HG03354 (cell line): ENCODE measurements at regions not wholly inside any gene's neighbourhood (a gene's known extent, or its start where the extent isn't known, plus 50 kb on each side); places are given as distances from the start of the nearest gene placed in this dataset.

ENCODE experiments used
- ATAC-seq: cut with Tn5 transposase; IDR thresholded peaks from one replicate; pipeline ENCODE4 v1.9.1; 2021; ENCODE audit warnings: mild to moderate bottlenecking; ENCODE audit not compliant: unreplicated experiment, poor library complexity, severe bottlenecking

DNA sequence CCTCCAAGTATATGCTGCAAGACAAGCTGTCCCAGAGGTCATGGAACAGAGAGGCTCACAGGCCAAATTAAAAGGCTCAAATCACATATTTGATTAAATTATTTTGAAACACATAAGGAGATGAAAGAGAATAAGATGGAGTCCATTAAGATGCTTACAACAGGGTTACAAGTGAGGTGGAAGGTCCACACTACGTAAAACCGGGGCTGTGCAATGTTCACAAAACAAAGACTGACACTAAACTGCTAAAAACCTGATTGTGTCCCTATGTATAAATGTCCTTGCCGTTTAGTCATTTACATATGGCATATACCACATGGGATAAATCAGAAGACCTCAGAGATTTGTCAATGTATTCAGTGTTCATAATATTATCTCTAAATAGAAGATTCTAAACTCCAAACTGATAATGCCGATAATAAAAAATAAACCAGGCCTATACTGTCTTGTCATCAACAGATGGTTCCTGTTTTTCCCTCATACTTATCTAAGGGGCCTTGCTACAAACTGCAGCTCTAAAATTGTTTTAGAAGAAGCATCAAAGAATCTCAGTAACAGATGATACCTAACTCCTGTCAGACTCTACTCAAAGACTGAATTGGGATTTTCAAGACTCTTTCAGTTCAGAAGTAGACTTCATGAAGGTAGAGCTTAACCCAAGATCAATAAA, 51.8 kb upstream of the RIPOR2 start:
- no peak for ATAC-seq

DNA sequence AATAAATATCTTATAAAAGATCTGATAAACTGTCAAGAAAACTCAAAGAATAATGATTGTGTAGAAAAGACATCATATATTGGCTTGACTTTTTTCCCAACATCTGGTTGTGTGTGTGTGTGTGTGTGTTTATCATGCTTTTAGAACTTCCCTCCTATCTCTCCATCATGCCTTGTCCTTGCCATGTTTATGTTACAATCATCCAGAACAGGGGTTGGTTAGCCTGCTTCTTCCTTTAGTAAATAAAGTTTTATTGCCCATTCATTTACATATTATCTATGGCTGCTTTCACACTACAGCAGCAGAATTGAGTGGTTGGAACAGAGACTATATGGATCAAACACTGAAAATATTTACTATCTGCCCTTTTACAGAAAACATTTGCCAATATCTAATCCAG, 52.8 kb upstream of the RIPOR2 start:
- ATAC-seq, result no peak

DNA sequence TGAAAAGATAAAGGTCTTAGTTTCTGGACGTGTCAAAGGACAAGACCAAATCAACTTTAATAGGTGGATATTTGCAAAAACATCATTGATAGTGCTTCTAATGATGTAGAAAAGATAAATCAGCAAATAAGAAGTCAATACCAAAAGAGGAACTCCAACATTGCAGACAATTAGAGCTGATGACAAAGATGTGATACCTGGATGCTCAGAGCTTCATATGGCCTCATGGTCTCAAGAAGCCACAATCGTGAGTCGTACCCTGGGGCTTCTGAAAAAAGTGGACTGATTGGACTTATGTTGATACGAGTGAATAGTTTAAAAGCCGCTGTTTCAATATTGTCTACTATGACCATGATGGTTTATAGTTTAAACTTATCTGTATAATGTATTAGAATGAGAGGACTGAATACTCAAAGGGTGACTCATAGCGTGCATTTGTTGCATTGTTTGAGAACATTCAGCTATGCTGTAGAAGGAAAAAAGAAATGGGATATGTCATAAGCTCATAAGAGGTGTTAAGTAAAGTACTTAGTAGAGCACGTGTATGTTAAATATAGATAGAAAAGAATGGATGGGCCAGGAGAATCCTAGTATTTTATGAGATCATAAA, 54.6 kb upstream of the RIPOR2 start:
- ATAC-seq, result no peak

DNA sequence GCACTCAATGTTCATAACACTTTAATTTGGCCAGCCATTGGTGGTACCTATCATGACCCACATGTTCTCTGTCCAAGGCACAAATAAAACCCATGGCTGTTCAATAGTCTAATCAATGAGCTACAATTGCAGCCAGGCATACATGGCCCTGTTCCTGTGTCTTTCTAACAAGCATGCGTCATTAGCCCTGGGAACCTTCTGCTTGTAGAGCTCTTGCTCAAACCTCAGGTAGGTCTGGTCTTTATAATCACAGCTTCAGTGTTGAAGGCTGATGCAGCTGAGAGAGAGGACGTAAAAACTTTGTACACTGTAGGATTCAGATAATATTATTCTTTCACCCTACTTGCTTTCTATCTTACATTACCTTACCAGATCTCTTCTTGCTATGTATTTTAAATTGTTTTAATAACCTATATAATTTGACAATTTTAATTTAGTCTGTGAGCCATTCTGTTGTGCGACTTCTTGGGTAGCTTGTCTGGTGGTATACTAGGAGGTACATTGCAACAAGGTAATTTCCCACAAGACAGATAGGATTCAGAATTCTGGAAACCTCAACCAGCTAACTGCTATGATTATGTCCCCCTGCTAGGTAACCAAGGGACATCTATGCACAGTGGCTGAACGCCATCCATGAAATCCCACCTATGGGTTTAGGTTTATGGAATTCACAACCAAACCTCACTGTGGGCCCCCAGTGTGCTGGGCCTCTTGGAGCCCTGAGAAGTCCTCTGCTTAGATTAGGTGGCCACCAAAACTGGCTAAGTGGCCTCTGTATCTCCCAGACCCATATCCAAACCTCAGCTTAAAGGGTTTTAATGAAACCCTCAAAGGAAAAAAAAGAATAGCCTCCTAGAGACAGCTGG, 55.4 kb upstream of the RIPOR2 start:
- ATAC-seq, result no peak

DNA sequence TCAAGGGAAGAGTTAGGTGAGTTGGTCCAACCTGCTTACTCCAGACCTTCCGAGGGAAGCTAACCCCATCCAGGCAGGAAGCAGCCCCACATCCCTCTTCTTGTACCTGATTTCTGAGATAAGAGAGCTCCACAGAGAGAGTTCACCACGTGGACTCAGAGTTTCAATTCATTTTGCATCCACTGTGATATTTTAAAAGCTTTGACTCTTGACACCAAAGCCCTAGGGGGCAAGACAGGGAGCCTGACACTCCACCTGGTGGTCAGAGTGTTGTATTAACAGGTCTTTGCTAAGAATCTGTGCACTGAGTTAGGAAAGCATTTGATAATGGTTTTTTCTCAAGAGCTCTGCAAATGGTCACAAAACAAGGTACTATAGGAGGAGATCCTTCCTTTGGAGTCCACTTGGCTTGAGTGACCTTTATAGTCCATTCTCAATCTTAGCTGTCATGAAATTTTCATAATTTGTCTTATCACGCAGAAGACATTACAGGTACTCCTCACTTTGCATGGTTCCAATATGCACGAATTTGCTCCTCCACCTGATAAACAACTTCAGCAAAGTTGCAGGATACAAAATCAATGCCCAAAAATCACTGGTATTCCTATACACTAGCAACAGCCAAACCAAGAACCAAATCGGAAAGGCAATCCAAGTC, 56.2 kb upstream of the RIPOR2 start:
- peak; percentile 90 for ATAC-seq

DNA sequence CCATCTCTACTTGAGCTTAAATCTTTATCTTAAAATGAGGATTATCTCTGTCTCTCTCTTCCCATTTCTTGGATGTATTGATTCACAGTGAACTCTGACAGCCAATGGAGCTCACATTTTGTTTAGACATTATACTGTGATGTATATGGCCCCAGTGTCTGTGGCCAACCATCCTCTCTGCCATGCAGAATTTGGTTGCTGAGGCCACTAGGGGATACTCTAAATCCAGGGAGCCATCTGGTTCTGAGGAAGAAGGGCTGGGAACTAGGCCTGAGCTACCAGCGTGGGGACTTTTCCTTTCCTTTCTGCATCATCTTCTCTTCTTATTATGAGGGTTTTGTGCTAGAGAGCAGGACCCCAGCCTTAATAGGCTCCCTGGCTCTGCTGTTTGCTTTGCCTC, 59.1 kb upstream of the RIPOR2 start:
- ATAC-seq, result no peak

DNA sequence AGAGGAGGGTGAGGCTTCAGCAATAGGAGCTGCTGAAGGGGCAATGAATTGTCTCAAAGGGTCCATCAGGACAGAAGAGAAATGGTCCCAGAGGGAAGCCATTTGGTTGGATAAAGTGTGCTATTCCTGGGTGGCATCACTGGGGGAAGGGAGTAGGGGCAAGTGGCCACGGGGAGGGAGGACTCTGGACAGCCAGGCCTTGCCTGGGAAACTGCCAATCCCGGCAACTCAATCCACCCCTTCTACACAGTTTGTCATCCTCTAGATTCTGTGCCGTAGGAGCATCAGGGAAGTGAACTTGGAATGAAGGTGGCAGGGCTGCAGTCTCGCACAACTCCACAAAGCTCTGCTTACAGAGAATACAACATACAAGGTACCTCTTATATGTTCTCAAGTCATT, 59.5 kb upstream of the RIPOR2 start:
- ATAC-seq, result no peak

DNA sequence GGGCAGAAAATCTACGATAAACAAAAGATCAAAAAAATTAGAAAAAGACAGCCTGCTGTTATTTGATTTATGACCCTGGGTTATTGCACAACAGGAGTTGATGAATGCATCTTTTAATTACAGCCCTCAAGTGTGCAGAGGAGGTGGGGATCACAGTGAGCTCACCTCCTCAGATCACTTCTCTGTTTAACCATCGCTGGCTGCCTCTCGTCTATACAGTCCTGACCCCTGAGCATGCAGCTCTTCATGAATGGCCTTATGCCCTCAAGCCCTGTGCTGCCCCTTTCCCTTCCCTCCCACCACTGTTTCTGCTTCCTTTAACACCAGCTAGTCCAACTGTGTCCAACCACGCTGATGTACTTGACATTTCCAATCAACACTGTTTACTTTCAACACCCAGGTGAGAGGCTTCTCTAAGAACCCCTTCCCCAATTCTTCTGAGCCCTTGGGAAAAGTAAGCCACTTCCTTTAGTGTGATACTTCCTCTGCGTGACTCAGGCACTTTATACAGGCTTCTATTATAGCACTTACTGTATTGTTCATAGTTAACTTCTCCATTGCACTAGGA, 60.6 kb upstream of the RIPOR2 start:
- ATAC-seq, result no peak

DNA sequence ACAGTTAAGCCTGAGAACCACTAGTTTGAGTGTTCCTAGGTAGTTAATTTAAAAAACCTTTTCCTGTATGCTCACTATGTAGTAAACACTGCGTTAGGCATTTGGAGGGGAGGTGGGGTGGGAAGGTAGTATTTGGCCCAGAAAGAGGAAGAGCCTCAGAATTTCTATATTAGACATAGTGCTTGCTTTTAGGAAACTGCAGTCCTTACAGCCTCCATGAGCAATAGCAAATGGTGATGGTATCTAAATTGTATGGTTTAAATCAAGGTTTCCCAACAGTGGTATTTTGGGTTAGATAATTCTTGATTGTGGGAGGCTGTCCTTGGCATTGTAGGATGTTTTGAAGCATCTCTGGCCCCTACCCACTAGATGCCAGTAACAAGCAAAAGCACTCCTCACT, 61.5 kb upstream of the RIPOR2 start:
- ATAC-seq, result no peak

DNA sequence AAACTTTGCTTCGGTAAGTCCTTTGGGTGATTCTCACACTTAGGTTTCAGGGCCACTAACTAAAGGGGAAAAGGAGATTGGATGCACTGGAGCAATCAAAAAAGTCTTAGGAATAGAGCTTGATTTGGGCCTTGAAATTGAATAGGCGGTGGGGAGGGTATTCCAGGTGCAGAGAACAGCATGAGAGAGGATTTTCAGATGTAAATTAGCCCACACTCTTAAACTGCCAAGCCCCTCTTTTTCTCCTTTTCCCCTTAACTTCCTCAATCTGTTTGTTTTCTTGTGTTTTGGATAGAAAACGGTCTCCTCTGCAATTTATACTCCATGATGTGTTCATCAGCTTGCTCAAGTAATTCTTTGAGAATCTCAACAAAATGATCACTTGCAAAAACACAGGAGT, 62.1 kb upstream of the RIPOR2 start:
- no peak for ATAC-seq

DNA sequence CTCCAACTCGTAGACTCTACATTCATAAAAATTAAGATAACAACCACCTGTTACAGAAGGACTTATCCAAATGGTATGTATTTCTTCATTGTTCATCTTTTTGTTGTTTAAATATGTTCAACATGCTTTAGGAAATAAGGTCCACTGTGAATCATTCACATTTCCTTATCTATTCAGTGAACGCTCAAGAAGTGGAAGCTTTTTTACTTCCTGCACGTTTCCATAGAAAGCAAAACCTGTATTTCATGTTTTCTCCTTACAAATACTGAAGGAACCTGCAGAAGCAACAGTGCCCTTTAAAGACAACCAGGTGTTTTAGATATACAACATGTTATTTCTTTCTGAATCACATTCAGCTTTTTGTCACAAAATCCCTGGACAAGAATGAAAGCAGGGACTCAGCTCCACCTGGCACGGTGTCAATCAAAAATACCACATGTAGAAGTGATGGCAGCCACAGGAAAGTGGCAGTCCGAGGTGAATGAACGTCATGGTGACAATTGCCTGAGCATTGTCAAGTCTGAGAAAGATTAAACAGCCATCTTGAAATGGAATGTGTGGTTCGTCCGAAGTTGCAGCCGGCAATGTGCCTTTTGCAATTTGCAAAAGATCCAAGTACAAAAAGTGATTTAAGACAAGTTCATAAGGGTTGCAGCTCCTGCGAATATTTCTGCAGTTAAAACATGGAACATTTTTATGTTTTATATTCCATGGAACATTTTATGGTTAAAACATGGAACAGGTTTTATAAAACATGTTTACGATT, 66.7 kb upstream of the RIPOR2 start:
- ATAC-seq, result no peak

DNA sequence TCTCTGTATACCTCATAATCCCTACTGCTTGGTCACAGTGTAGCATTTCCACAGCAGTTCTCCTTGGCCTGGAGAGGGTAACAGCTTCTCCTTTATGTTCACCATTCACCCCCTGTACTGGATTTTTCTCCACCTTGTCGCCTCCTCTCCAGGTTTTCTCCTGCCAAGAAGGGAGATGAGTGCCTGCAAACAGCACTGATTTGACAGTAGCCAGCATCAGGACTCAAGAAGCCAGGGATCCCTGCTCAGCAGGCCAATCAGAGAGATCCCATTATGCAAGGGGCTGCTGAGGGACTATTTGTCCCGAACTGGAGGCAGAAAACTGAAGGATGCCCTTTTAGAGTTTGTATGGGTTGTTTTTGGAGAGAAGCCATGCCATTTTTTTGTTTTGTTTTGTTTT, 68.6 kb upstream of the RIPOR2 start:
- no peak for ATAC-seq

DNA sequence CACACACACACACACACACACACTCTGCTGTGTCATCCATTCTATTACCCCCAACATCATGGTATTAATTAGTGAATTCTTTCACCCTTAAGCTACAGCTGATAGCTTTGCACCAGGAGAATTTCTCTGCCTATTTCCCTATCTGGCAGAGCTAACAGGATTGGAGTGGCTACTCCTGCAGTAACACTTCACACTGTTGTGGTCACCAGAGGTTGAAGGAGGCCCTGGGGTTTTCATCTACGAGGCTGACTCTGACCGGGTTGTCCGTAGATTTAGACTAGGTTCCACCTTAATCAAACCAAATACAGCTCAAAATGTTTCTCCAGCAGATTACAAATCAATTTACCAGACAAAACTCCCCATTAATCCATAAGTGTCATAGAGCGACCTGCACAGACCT, 69.2 kb upstream of the RIPOR2 start:
- ATAC-seq, result no peak

DNA sequence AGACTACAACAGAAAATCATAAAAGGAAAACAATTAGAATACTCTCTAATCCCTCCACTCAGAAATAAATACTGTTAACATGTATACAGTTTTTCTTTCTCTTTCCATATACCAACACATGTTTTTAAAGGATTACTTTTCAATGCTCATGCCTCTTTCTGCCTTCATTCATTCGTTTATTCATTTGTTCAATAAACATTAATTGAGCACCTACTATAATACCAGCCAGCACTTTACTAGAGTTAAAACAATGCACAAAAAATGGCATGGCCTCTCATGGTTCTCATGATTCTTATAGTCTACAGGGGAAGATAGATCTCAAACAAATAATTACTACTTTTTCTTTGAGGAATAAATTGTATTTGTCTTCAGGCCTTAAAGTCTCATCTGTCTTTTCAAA, 70.3 kb upstream of the RIPOR2 start:
- ATAC-seq, result no peak

DNA sequence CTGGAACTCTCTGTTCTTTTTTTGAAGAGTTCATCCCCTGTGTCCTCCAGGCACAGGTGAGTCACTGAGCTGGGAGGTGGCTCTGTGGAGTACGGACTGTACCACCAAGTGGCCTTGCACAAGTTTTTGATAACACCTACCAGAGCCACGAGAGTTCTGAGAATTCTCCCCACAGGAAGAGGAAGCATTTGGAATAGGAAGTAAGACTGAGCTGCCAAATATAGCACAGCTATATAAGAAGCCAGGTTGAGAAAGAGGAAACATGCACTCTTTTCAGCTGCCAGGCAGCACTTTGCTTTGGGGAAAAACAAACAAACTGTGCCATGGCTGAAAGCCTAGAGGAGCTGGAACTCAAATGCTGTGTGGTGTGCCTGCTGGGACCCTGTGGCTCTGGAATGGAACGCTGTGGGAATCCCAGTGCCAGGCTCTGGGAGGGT, 70.8 kb upstream of the RIPOR2 start:
- ATAC-seq, result peak; percentile 67

DNA sequence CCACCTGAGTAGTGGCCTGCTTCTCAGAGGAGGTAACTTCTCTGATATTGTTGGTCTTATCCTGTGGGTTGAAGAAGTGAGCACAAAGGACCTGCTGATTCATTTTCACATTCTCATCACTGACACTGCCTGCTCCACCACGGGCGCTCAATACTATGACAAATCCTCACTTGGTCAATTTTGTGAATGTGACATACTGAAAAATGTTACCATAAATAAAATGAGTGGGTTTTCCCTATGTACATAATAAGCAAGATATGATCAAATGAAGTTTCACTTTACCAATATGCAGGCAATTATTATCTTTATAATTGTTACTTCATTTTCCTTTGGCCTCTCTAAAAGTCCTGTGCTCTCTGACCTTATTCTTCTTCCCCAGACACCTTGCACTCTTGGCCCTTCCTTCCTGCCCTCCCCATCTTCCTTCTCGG, 71.5 kb upstream of the RIPOR2 start:
- peak; percentile 77 for ATAC-seq

DNA sequence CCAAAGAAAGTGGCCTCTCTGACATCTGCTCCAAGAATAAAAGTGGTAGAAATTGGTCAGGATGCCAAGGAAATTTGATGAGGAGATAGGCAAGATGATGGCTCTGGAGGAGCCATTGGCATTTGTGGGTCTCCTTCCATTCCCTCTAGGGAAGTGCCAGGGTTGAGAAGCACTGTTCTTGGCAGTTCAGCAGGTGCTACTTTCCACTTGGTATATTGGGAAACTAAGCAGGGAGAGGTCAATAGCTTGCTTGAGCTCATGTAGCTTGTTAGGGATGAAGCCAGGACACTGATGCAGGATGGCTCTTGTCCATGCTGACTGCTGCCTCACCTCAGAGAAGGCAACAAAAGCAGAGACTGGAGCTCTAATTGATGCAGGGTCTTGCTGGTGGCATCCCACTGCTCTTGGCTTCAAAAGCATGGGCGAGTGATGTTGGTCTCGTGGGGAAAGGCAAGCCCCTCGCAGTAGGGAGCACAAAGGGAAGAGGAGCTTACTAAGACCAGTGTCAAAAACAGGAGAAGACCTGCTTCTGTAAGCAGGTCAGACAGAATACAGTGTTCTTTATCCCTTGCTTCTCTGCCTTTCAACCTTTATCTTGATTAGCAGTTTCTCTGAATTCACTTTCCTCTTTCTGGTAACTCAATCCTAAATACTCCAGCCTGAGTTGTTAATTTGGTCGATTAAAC, 73.1 kb upstream of the RIPOR2 start:
- ATAC-seq, result no peak

DNA sequence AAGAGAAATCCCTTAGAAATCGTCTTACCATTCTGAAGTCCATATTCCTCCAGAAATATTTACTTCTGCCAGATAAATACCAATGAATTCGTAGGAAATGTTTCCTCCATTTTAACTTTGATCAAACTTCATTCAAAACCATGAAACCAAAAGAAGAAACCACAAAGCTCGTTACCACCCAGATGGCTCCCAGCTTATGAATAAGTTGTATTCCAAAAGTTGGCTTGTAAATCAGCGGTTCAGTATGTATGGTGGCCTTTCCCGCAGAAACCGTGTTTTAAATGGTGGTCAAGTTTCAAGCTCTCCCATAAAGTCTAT, 73.6 kb upstream of the RIPOR2 start:
- ATAC-seq, result no peak

DNA sequence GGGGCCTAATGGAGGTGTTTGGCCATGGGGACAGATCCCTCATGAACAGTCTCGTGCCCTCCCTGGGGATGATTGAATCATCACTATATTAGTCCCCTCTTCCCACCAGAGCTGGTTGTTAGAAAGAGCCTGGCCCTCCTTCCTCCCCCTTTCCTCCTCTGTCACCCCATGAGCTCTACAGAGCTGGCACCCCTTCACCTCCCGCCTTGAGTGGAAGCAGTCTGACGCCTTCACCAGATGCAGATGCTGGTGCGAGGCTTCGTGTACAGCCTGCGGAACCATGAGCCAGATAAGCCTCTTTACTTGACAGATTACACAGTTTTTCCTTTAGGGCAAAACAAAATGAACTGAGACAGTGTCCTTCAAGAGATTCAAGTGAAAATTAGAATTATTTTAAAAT, 74.4 kb upstream of the RIPOR2 start:
- ATAC-seq, result no peak
